Adrenal gland (tissue), 9 donors: ENCODE measurements at regions not wholly inside any gene's neighbourhood (a gene's known extent, or its start where the extent isn't known, plus 50 kb on each side); places are given as distances from the start of the nearest gene placed in this dataset.

Experiments
- DNase-seq, 7 donors: peaks; one replicate each; pipeline ENCODE4 v3.0.0-alpha.2; 2019 to 2020
- H3K27ac ChIP-seq, 5 donors: fragments of 200-600 bp; sonication (generic) in 4 of 5; 1 replicate in 3 of 5; 2 replicates in 2 of 5; pipeline versions ENCODE4 v1.5.1 to v1.8.0; 2016 to 2020; ENCODE audit warnings: mild to moderate bottlenecking in 1 of 5
- H3K27me3 ChIP-seq: fragments of 200-600 bp; 2 replicates; pipeline ENCODE4 v1.8.0; 2021
- H3K36me3 ChIP-seq, 2 donors: fragments of 200-600 bp; replicated peaks in 1 of 2; 1 replicate in 1 of 2; 2 replicates in 1 of 2; pipeline versions ENCODE4 v1.5.1 to v1.8.0; 2018 to 2022
- H3K4me1 ChIP-seq, 2 donors: fragments of 200-600 bp; replicated peaks in 1 of 2; 1 replicate in 1 of 2; 2 replicates in 1 of 2; pipeline versions ENCODE4 v1.5.1 to v1.8.0; 2018 to 2021
- H3K4me3 ChIP-seq, 4 donors: fragments of 200-600 bp; sonication (generic) in 3 of 4; one replicate each; pipeline ENCODE4 v1.5.1; 2016 to 2018
- H3K9me3 ChIP-seq, 3 donors: fragments of 200-600 bp; sonication (generic) in 1 of 3; replicated peaks in 1 of 3; 1 replicate in 2 of 3; 2 replicates in 1 of 3; pipeline versions ENCODE4 v1.5.1 to v1.8.0; 2016 to 2021
- CTCF ChIP-seq, 6 experiments: fragments of 450-650 bp in 4 of 6; fragments of 200-600 bp in 2 of 6; sonication (generic) in 1 of 6; IDR thresholded peaks; 1 replicate in 5 of 6; 2 replicates in 1 of 6; pipeline versions ENCODE4 v1.5.1 to v1.8.0; 2016 to 2021; ENCODE audit warnings: antibody characterized with exemption in 6 of 6, mild to moderate bottlenecking in 2 of 6, moderate library complexity in 1 of 6
- POLR2A ChIP-seq, 2 donors: fragments of 450-650 bp; IDR thresholded peaks; one replicate each; pipeline ENCODE4 v1.6.1; 2017; ENCODE audit warnings: antibody characterized with exemption in 2 of 2, mild to moderate bottlenecking in 2 of 2, moderate library complexity in 1 of 2
- WGBS, 4 donors: extraction: QIAGEN DNeasy Blood & Tissue Kit in 2 of 4; methylation state at CpG; one replicate each; pipeline versions ENCODE4 v1.1.5 to v1.1.7; 2013 to 2017; 5-methylcytosine and 5-hydroxymethylcytosine counted together
- intact Hi-C, 2 donors: fragments of 100-400 bp; cut with DNase I; formaldehyde crosslinking; loops; one replicate each; pipeline versions ENCODE4 v1.14.1 to v1.15.0; 2022 to 2023
- donor health status: healthy with polysubstance abuse.
- donor health status: Bipolar disorder and iron deficiency.
- donor health status: DM: yes; HTN: yes; CAD: no.
- donor health status: DM: no; HTN: no; CAD: no.
- donor health status: DM: no; HTN: no; CAD: no.

GRCh38 chr6:91711518-91711917, 1124.6 kb upstream of the MAP3K7 start:
- 61 to 73% (median 68%) methylated on average over 2 of the region's 2 CpGs for WGBS, 4 donors
- Histone ChIP-seq H3K4me1 (no peaks in the 10 kb centered on the region), H3K27me3 (no peaks in the 10 kb centered on the region), H3K9me3 (no peaks in the 10 kb centered on the region), H3K27ac (no peak overlapping the region), H3K36me3 (no peaks in the 10 kb centered on the region), H3K4me3 (no peak overlapping the region)
- no peak for DNase-seq
- intact Hi-C loops = no loop called here
- TF ChIP-seq POLR2A (IDR thresholded peaks at IDR 0.05) (no peak), CTCF (IDR thresholded peaks at IDR 0.05) (no peak)

DNA sequence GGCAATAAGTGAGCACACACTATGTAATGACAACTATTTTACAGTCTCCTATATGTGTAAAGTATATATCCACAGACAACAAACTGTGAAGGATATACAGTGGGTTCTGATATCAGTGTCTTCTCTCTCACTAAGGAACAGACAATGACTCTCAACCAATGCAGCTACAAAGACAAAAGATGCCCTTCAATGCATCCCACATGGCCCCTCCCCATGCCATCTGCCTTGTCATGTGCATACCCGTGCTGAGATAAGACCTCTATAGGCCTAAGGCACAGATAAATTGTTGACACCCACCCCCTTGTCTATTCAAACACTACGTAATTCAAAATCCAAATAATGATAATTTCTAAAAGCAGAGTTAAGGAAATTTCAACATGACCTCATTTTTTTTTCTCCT, 1123.5 kb upstream of the MAP3K7 start:
- WGBS, 4 donors = 68 to 74% (median 69%) methylated on average over 2 of the region's 2 CpGs
- TF ChIP-seq CTCF (IDR thresholded peaks at IDR 0.05) (no peak), POLR2A (IDR thresholded peaks at IDR 0.05) (no peak)
- Histone ChIP-seq H3K36me3 (no peaks in the 10 kb centered on the region), H3K27ac (no peak overlapping the region), H3K4me1 (no peaks in the 10 kb centered on the region), H3K4me3 (no peak overlapping the region), H3K27me3 (no peaks in the 10 kb centered on the region), H3K9me3 (no peaks in the 10 kb centered on the region)
- no peak for DNase-seq
- intact Hi-C loops = no loop called here

DNA sequence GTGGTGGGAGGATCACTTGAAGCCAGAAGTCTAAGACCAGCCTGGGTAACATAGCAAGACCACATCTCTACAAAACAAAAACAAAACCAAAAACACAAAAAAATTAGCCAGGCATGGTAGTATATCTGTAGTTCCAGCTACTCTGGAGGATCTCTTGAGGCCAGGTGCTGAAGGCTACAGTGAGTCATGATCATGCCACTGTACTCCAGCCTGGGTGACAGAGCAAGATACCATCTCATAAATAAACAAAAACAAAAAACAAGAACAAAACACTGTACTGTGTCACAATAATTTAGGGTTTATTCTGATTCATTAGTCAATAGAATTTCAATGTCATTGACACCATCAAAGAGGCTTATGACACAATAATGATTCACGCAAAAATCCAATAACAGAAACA, 1121.7 kb upstream of the MAP3K7 start:
- no peaks in the 10 kb centered on the region for H3K27me3 ChIP-seq
- no peak overlapping the region for H3K27ac ChIP-seq
- no peaks in the 10 kb centered on the region for H3K4me1 ChIP-seq
- DNase-seq = no peak
- no peak for TF ChIP-seq CTCF (IDR thresholded peaks at IDR 0.05)
- TF ChIP-seq POLR2A (IDR thresholded peaks at IDR 0.05) = no peak
- H3K9me3 ChIP-seq = no peaks in the 10 kb centered on the region
- H3K4me3 ChIP-seq = no peak overlapping the region
- 76 to 92% (median 89%) methylated on average over 1 of the region's 1 CpG for WGBS, 4 donors
- intact Hi-C loops = no loop called here
- H3K36me3 ChIP-seq = no peaks in the 10 kb centered on the region

GRCh38 chr6:91705646-91706045, 1118.8 kb upstream of the MAP3K7 start:
- no peaks in the 10 kb centered on the region for H3K4me1 ChIP-seq
- H3K27ac ChIP-seq = no peak overlapping the region
- H3K4me3 ChIP-seq = no peak overlapping the region
- intact Hi-C loops = no loop called here
- no peaks in the 10 kb centered on the region for H3K36me3 ChIP-seq
- 74 to 89% (median 80%) methylated on average over 3 of the region's 3 CpGs for WGBS, 4 donors
- H3K27me3 ChIP-seq = no peaks in the 10 kb centered on the region
- no peaks in the 10 kb centered on the region for H3K9me3 ChIP-seq
- DNase-seq = no peak
- TF ChIP-seq POLR2A (IDR thresholded peaks at IDR 0.05) = no peak
- TF ChIP-seq CTCF (IDR thresholded peaks at IDR 0.05) = no peak
